ENCODE measurements at regions not wholly inside any gene's neighbourhood (a gene's known extent, or its start where the extent isn't known, plus 50 kb on each side); places are given as distances from the start of the nearest gene placed in this dataset.

GRCh38 chr6:85275338-85275985 is 174.4 kb upstream of the NT5E start:
- no peak for TF ChIP-seq EZH2phosphoT487 (IDR thresholded peaks at IDR 0.05; ENCODE audit: low read length)
- no peak for TF ChIP-seq EZH2 (optimal IDR thresholded peaks at IDR 0.05; ENCODE audit: low read depth, low read length)
- TF ChIP-seq CTCF (IDR thresholded peaks at IDR 0.05; ENCODE audit: low read length) = no peak
- H3K27me3 ChIP-seq (replicated peaks; ENCODE audit: insufficient read depth, low read length) = no peaks in the 10 kb centered on the region
- no peak overlapping the region for H3K27ac ChIP-seq (ENCODE audit: low read length)
- no peak overlapping the region for H3K4me2 ChIP-seq (ENCODE audit: low read depth, low read length)
- DNase-seq = no peak
- H3K9me3 ChIP-seq (replicated peaks; ENCODE audit: insufficient read depth, low read length) = no peaks in the 10 kb centered on the region
- H3K9me2 ChIP-seq (replicated peaks; ENCODE audit: insufficient read depth, low read length) = no peaks in the 10 kb centered on the region
- no peaks in the 10 kb centered on the region for H3K79me2 ChIP-seq (ENCODE audit: low read length)
- no peaks in the 10 kb centered on the region for H3K4me1 ChIP-seq (ENCODE audit: low read length)
- H3K9ac ChIP-seq (ENCODE audit: low read length) = no peak overlapping the region
- no peaks in the 10 kb centered on the region for H3K36me3 ChIP-seq (replicated peaks; ENCODE audit: insufficient read depth, low read length)
- H4K20me1 ChIP-seq (ENCODE audit: insufficient read depth, low read length) = no peaks in the 10 kb centered on the region
- no peak overlapping the region for H3K4me3 ChIP-seq (ENCODE audit: low read length)
- no peak overlapping the region for H2AFZ ChIP-seq (ENCODE audit: low read length)
- H3F3A ChIP-seq (ENCODE audit: insufficient read depth, low read length) = no peaks in the 10 kb centered on the region

- Histone ChIP-seq H3K9ac (ENCODE audit: low read length) (no peak overlapping the region), H3K4me3 (ENCODE audit: low read length) (no peak overlapping the region), H2AFZ (ENCODE audit: low read length) (no peak overlapping the region), H3K27ac (ENCODE audit: low read length) (no peak overlapping the region), H3K79me2 (ENCODE audit: low read length) (no peaks in the 10 kb centered on the region), H3K9me3 (replicated peaks; ENCODE audit: insufficient read depth, low read length) (no peaks in the 10 kb centered on the region), H3F3A (ENCODE audit: insufficient read depth, low read length) (no peaks in the 10 kb centered on the region), H3K9me2 (replicated peaks; ENCODE audit: insufficient read depth, low read length) (no peaks in the 10 kb centered on the region), H4K20me1 (ENCODE audit: insufficient read depth, low read length) (no peaks in the 10 kb centered on the region), H3K36me3 (replicated peaks; ENCODE audit: insufficient read depth, low read length) (no peaks in the 10 kb centered on the region), H3K27me3 (replicated peaks; ENCODE audit: insufficient read depth, low read length) (no peaks in the 10 kb centered on the region), H3K4me2 (ENCODE audit: low read depth, low read length) (no peak overlapping the region), H3K4me1 (ENCODE audit: low read length) (no peaks in the 10 kb centered on the region)
- TF ChIP-seq EZH2 (optimal IDR thresholded peaks at IDR 0.05; ENCODE audit: low read depth, low read length) = no peak
- TF ChIP-seq EZH2phosphoT487 (IDR thresholded peaks at IDR 0.05; ENCODE audit: low read length) = no peak
- TF ChIP-seq CTCF (IDR thresholded peaks at IDR 0.05; ENCODE audit: low read length) = no peak
- DNase-seq = no peak
These were observed 176.0 kb upstream of the NT5E start for GRCh38 chr6:85273870-85274269.

- no peak for TF ChIP-seq EZH2phosphoT487 (IDR thresholded peaks at IDR 0.05; ENCODE audit: low read length)
- TF ChIP-seq CTCF (IDR thresholded peaks at IDR 0.05; ENCODE audit: low read length) = no peak
- no peak for TF ChIP-seq EZH2 (optimal IDR thresholded peaks at IDR 0.05; ENCODE audit: low read depth, low read length)
- Histone ChIP-seq H3K9me2 (replicated peaks; ENCODE audit: insufficient read depth, low read length) (no peaks in the 10 kb centered on the region), H3K36me3 (replicated peaks; ENCODE audit: insufficient read depth, low read length) (no peaks in the 10 kb centered on the region)
These were observed 176.8 kb upstream of the NT5E start for GRCh38 chr6:85273046-85273445.

More at GRCh38 chr6:85273046-85273445, 176.8 kb upstream of the NT5E start:
- H3K27ac ChIP-seq (ENCODE audit: low read length) = no peak overlapping the region
- no peak overlapping the region for H3K9ac ChIP-seq (ENCODE audit: low read length)
- no peaks in the 10 kb centered on the region for H3K4me1 ChIP-seq (ENCODE audit: low read length)
- DNase-seq = no peak
- no peak overlapping the region for H3K4me2 ChIP-seq (ENCODE audit: low read depth, low read length)
- H3K9me3 ChIP-seq (replicated peaks; ENCODE audit: insufficient read depth, low read length) = no peaks in the 10 kb centered on the region
- no peak overlapping the region for H3K4me3 ChIP-seq (ENCODE audit: low read length)
- H2AFZ ChIP-seq (ENCODE audit: low read length) = no peak overlapping the region
- no peaks in the 10 kb centered on the region for H3K79me2 ChIP-seq (ENCODE audit: low read length)
- H4K20me1 ChIP-seq (ENCODE audit: insufficient read depth, low read length) = no peaks in the 10 kb centered on the region
- no peaks in the 10 kb centered on the region for H3F3A ChIP-seq (ENCODE audit: insufficient read depth, low read length)
- H3K27me3 ChIP-seq (replicated peaks; ENCODE audit: insufficient read depth, low read length) = no peaks in the 10 kb centered on the region
